K562 (cell line): ENCODE measurements at regions not wholly inside any gene's neighbourhood (a gene's known extent, or its start where the extent isn't known, plus 50 kb on each side); places are given as distances from the start of the nearest gene placed in this dataset.

Experiments
- E2F1 ChIP-seq: sonication (generic); formaldehyde crosslinking; IDR thresholded peaks from 2 replicates; pipeline ENCODE4 v1.8.1; 2023; ENCODE audit warnings: mild to moderate bottlenecking, missing genetic modification reagents, moderate library complexity
- NCOR1 ChIP-seq: fragments of 450-650 bp; IDR thresholded peaks from 2 replicates; pipeline ENCODE4 v1.6.1; 2016; ENCODE audit warnings: mild to moderate bottlenecking, moderate library complexity
- SMARCA4 ChIP-seq: fragments of 450-650 bp; IDR thresholded peaks from 2 replicates; pipeline ENCODE4 v1.6.1; 2016
- ZBTB33 ChIP-seq: sonication (generic); formaldehyde crosslinking; IDR thresholded peaks from 2 replicates; pipeline ENCODE4 v1.8.1; 2023; ENCODE audit warnings: mild to moderate bottlenecking, missing genetic modification reagents
- ZNF197 ChIP-seq: fragments of 200-800 bp; sonication (Bioruptor generic); IDR thresholded peaks from 2 replicates; pipeline ENCODE4 v1.6.1; 2016; ENCODE audit warnings: low read depth, missing genetic modification characterization, missing compliant biosample characterization
- ZNF592 ChIP-seq: fragments of 450-650 bp; IDR thresholded peaks from 2 replicates; pipeline ENCODE4 v1.6.1; 2017; ENCODE audit warnings: antibody characterized with exemption, mild to moderate bottlenecking

DNA sequence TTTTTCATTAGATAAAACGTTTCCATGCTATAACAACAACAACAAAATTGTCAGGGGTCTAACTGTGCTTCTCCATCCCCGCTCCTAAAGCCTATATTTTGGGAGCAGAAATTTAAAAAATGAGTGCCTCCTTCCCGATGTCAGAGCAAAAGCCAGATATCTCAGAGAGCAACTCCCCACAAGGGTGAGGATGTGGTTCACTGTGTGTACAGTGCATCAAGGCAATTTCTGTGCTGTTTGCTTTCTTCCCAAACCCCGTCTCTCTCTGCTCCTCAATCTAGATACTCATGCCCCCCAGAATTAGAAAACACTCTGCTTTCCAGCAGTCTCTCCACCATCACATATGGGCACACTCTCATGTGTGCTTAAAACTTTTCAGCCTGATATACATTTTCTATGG lies 76.7 kb upstream of the MBNL1 start (continued):
- TF ChIP-seq E2F1 (CRISPR knock-in tag): no peak
- 0 out of 2 replicates have a peak, but pooled peaks have one; percentile 25 for TF ChIP-seq SMARCA4
- no peak for TF ChIP-seq NCOR1
- TF ChIP-seq ZBTB33: no peak
- TF ChIP-seq ZNF592: 0 out of 2 replicates have a peak, but pooled peaks have one; percentile 19
- no peak for TF ChIP-seq ZNF197 (CRISPR knock-in tag)
